NCI-H69 (cell line): ENCODE measurements at regions not wholly inside any gene's neighbourhood (a gene's known extent, or its start where the extent isn't known, plus 50 kb on each side); places are given as distances from the start of the nearest gene placed in this dataset.

Source experiments
- DNase-seq: peaks from one replicate; lab custom pipeline; 2025; lab: John Stamatoyannopoulos, UW

GRCh38 chr14:100467046-100467750, 120.0 kb downstream of the BEGAIN start:
- no peak for DNase-seq

GRCh38 chr14:100467939-100468338, 119.3 kb downstream of the BEGAIN start:
- no peak for DNase-seq

GRCh38 chr14:100468557-100468956, 118.7 kb downstream of the BEGAIN start:
- DNase-seq: no peak

GRCh38 chr14:100469632-100470522, 117.3 kb downstream of the BEGAIN start:
- no peak for DNase-seq

DNA sequence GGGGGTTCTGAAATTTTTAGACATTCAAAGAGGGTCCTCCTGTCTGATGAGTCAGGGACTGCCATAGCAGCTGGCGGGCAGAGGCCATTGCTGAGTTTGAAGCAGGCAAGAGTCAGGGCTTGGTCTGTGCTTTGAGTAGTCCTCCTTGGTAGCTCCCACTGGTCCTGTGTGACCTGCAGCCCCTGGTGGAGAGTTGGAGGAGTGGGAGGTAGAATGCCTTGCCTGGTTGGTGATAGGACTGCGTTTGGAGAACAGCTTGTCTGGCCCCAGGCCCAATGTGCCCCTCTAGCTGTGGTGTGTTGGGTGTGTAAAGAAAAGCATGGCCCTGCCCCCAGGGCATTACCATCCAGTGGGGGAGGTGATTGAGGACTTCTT, 116.7 kb downstream of the BEGAIN start:
- DNase-seq: peak; percentile 70

DNA sequence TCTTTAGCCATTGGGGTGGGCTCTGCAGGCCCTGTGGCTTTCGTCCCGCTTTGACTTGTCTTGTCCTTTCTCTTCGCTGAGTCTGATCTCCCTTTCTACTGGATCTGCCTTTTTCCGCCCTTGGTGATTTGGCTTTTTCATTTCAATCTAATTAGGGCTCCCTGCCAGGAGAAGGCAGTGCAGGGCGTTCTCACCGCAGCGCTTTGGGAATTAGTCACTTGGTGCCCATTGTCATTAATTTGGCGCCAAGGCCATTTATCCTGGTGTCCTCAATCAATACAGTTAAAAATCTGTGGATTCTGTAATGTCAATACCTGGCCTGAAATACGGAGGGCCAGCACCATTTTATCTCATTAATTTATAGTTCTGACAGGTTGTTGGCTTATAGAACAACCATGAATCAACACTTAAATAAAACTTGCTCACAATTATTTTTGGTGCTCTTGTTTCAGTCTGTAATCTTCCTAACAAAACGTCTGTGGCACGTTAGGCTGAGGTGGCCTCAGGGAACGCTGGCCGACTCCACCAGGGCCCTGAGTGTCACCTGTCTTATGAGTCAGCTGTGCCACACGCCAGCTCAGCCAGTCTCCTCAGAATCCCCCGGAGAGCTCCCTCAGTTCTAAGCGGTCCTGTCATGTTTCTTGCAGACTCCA, 115.7 kb downstream of the BEGAIN start:
- DNase-seq: peak; percentile 97

GRCh38 chr14:100472094-100472455, 115.1 kb downstream of the BEGAIN start:
- peak; percentile 97 for DNase-seq

DNA sequence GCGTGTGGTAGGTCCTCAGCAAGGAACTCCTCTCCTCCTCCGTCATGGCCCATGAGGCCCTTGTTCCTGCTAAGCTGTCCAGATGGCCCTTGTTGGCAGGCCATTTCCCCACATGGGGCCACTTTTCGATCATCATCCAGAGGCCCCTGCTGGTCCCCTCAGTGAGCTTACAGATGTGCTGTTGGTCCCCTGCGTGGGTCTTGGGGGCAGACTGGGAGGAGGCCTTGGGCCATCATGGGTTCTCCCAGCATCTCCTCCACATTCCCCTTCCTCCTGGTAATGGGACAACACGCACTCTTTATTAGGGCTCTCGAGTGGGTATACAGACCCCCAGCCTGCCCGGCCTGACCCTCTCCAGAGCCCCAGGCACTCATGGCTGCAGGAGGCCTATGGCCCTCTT, 114.7 kb downstream of the BEGAIN start:
- DNase-seq: no peak

GRCh38 chr14:100473249-100473648, 114.0 kb downstream of the BEGAIN start:
- peak; percentile 55 for DNase-seq

DNA sequence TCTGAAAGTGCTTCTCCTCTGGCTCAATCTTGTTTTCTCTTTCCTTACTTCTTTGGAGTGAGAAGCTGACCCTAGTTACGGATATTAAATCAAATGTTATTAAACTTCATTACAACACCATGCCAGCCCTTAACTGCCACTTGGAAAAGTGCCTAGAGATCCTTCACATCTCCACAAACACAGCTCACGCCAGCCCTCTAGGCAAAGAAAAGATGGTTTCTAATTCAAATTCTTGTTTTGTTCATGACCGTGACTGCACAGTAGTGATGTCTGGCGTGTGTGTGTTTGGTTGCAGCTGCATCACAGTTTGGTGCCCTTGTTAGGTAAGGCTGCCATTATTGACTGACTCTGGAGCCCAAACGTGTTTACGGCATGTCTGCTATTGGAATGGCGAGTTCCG, 113.0 kb downstream of the BEGAIN start:
- peak; percentile 63 for DNase-seq

DNA sequence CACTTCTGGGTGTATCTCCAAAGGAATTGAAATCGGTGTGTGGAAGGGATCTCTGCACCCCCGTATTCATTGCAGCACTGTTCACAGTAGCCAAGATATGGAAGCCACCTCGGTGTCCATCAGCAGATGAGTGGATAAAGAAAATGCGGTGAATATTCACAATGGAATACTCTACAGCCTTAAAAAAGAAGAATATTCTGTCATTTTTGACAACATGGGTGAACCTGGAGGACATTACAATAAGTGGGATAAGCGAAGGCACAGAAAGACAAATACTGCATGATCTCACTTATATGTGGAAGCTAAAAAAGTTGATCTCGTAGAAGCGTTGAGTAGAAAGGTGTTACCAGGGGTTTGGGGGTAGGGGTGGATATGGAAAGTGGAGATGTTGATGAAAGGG, 111.9 kb downstream of the BEGAIN start:
- no peak for DNase-seq

GRCh38 chr14:100476012-100476822, 111.0 kb downstream of the BEGAIN start:
- DNase-seq: peak; percentile 97

DNA sequence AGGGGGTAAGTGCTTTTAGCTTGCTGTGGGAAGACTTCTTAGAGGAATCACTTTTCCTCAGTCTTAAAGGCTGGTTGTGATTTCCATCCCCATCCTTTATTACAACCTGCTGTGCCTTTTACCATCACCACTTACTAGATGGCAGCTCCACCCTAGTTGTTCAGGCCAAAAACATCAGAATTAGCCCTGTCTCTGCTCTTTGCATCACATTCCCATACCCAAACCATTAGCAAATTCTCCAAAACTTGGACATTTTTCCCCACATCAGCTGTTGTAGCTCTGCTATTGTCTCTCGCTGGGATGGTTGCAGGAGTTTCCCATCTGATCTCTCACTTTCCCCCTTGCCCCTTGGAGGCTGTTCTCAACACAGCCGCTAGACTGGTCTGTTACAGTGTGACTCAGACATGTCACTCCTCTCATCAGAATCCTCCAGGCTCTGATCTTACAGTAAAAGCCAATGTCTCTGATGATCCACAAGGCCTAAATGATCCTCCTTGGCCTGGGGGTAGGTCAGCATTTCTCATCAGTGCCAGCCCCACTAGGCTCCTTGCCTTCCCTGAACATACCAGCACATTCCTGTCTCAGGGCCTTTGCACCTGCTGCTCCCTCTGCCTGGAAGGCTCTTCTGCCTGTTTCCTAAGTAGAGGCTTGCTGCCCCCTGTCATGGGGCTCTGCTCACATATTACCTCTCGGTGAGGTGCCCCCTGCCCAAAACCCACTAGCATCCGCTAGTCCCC, 102.5 kb downstream of the BEGAIN start:
- no peak for DNase-seq

- DNase-seq: peak; percentile 99
Observed at GRCh38 chr14:100486025-100486828, 101.0 kb downstream of the BEGAIN start.
